HEK293 (cell line): ENCODE measurements at regions not wholly inside any gene's neighbourhood (a gene's known extent, or its start where the extent isn't known, plus 50 kb on each side); places are given as distances from the start of the nearest gene placed in this dataset.

Source experiments
- CTCF ChIP-seq: fragments of 450-650 bp; formaldehyde crosslinking; IDR thresholded peaks from 2 replicates; pipeline ENCODE4 v1.5.1; 2016; ENCODE audit warnings: missing biosample characterization, missing genetic modification characterization
- KLF8 ChIP-seq: fragments of 450-650 bp; formaldehyde crosslinking; IDR thresholded peaks from 2 replicates; pipeline ENCODE4 v1.5.1; 2016; ENCODE audit warnings: missing biosample characterization, missing genetic modification characterization
- REST ChIP-seq: fragments of 450-650 bp; formaldehyde crosslinking; IDR thresholded peaks from 2 replicates; pipeline ENCODE4 v1.5.1; 2016; ENCODE audit warnings: missing biosample characterization, missing genetic modification characterization
- YY1 ChIP-seq: fragments of 450-650 bp; formaldehyde crosslinking; IDR thresholded peaks from 2 replicates; pipeline ENCODE4 v1.5.1; 2018; ENCODE audit warnings: missing biosample characterization, missing genetic modification characterization
- ZBTB49 ChIP-seq: fragments of 450-650 bp; formaldehyde crosslinking; IDR thresholded peaks from 2 replicates; pipeline ENCODE4 v1.5.1; 2016; ENCODE audit warnings: missing biosample characterization, missing genetic modification characterization, low read depth
- ZEB2 ChIP-seq: fragments of 450-650 bp; formaldehyde crosslinking; IDR thresholded peaks from 2 replicates; pipeline ENCODE4 v1.5.1; 2016; ENCODE audit warnings: missing biosample characterization, missing genetic modification characterization
- ZNF174 ChIP-seq: fragments of 450-650 bp; formaldehyde crosslinking; IDR thresholded peaks from 2 replicates; pipeline ENCODE4 v1.5.0; 2017; ENCODE audit warnings: missing biosample characterization, mild to moderate bottlenecking, missing genetic modification characterization
- ZNF239 ChIP-seq: fragments of 450-650 bp; formaldehyde crosslinking; IDR thresholded peaks from 2 replicates; pipeline ENCODE4 v1.5.1; 2016; ENCODE audit warnings: missing biosample characterization, missing genetic modification characterization
- ZNF324 ChIP-seq: fragments of 450-650 bp; formaldehyde crosslinking; IDR thresholded peaks from 2 replicates; pipeline ENCODE4 v1.5.1; 2016; ENCODE audit warnings: missing biosample characterization, missing genetic modification characterization
- ZNF561 ChIP-seq: fragments of 450-650 bp; IDR thresholded peaks from 2 replicates; pipeline ENCODE4 v1.5.1; 2018; ENCODE audit warnings: missing biosample characterization, missing genetic modification characterization, borderline replicate concordance

GRCh38 chr20:22838001-22838400 lies 197.1 kb upstream of the SSTR4 start:
- TF ChIP-seq ZNF174 (tag by site-specific recombination) (no peak), ZNF561 (tag by site-specific recombination) (no peak), ZBTB49 (tag by site-specific recombination) (no peak), CTCF (no peak), YY1 (tag by site-specific recombination) (no peak), ZNF324 (no peak), KLF8 (tag by site-specific recombination) (no peak), REST (tag by site-specific recombination) (no peak), ZEB2 (tag by site-specific recombination) (no peak), ZNF239 (tag by site-specific recombination) (no peak)
